Common myeloid progenitor, CD34-positive (primary cell): ENCODE measurements at regions not wholly inside any gene's neighbourhood (a gene's known extent, or its start where the extent isn't known, plus 50 kb on each side); places are given as distances from the start of the nearest gene placed in this dataset.

Experiments
- CTCF ChIA-PET: fragments of 350-600 bp; sonication (Branson Sonifier 250); formaldehyde crosslinking; loops from one replicate; lab custom pipeline; 2021; ENCODE audit warnings: antibody characterized with exemption; lab: Charles Lee
- POLR2A ChIA-PET: fragments of 350-600 bp; sonication (Branson Sonifier 250); formaldehyde crosslinking; loops from one replicate; lab custom pipeline; 2021; ENCODE audit warnings: antibody characterized with exemption; lab: Charles Lee
- DNase-seq, 3 donors: peaks; one replicate each; pipeline versions ENCODE4 v3.0.0 to v3.0.0-alpha.2; 2013
- H3K27ac ChIP-seq, 2 experiments: 1 replicate in 1 of 2; 2 replicates in 1 of 2; pipeline ENCODE4 v1.7.0; 2013; ENCODE audit warnings: inconsistent platforms in 2 of 2, low read length in 2 of 2, mild to moderate bottlenecking in 2 of 2, low read depth in 1 of 2, moderate library complexity in 1 of 2; ENCODE audit not compliant: severe bottlenecking in 2 of 2, insufficient read depth in 1 of 2, poor library complexity in 1 of 2
- H3K27me3 ChIP-seq, 5 experiments: replicated peaks in 2 of 5; 1 replicate in 3 of 5; 2 replicates in 2 of 5; pipeline versions ENCODE4 v1.6.1 to v1.7.0; 2013; ENCODE audit warnings: low read length in 4 of 5, mild to moderate bottlenecking in 2 of 5, moderate library complexity in 2 of 5, inconsistent platforms in 1 of 5; ENCODE audit not compliant: insufficient read depth in 5 of 5, control insufficient read depth in 4 of 5
- H3K36me3 ChIP-seq, 4 experiments: 1 replicate in 2 of 4; 2 replicates in 2 of 4; pipeline versions ENCODE4 v1.6.1 to v1.7.0; 2013; ENCODE audit warnings: low read length in 3 of 4, control low read depth in 1 of 4, mild to moderate bottlenecking in 1 of 4; ENCODE audit not compliant: control insufficient read depth in 4 of 4, insufficient read depth in 4 of 4
- H3K4me1 ChIP-seq, 4 experiments: 1 replicate in 3 of 4; 2 replicates in 1 of 4; pipeline versions ENCODE4 v1.6.1 to v1.7.1; 2013; ENCODE audit warnings: low read length in 3 of 4, mild to moderate bottlenecking in 3 of 4, control low read depth in 1 of 4, inconsistent platforms in 1 of 4, moderate library complexity in 1 of 4; ENCODE audit not compliant: control insufficient read depth in 4 of 4, insufficient read depth in 4 of 4; ENCODE audit errors: control extremely low read depth in 1 of 4
- H3K4me3 ChIP-seq, 7 experiments: 1 replicate in 4 of 7; 2 replicates in 3 of 7; pipeline versions ENCODE4 v1.5.1 to v1.7.0; 2013; ENCODE audit warnings: mild to moderate bottlenecking in 7 of 7, low read length in 6 of 7, moderate library complexity in 6 of 7, inconsistent platforms in 2 of 7, low read depth in 2 of 7, control low read depth in 1 of 7; ENCODE audit not compliant: insufficient read depth in 4 of 7, control insufficient read depth in 1 of 7; ENCODE audit errors: extremely low read depth in 1 of 7
- H3K9me3 ChIP-seq, 5 experiments: 1 replicate in 4 of 5; 2 replicates in 1 of 5; pipeline versions ENCODE4 v1.6.1 to v1.7.1; 2013; ENCODE audit warnings: low read length in 4 of 5, mild to moderate bottlenecking in 2 of 5, inconsistent platforms in 1 of 5, low read depth in 1 of 5, moderate library complexity in 1 of 5; ENCODE audit not compliant: control insufficient read depth in 4 of 5, insufficient read depth in 2 of 5; ENCODE audit errors: control extremely low read depth in 1 of 5
- WGBS: methylation state at CpG from one replicate; pipeline ENCODE4 v1.1.5; 2013; ENCODE audit not compliant: insufficient coverage; 5-methylcytosine and 5-hydroxymethylcytosine counted together

DNA sequence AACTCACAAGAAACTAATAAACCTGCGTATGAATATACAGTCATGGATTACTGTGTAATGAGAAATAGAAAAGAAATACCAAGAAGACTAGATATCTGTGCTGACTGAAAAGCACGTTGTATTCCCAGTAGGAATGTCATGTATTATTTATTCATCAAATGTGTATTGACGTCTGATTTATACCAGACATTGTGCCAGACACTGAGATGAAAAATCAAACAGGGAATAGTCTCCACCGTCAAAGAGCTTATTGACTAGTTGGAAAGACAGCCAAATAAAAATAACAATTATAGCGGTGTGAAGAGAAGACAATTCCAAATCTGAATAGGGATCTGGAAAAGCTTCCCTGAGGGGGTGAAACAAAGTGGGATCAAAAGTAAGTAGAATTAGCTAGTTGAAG is 687.6 kb downstream of the C4orf33 start:
- Histone ChIP-seq H3K27me3 (no peaks in the 10 kb centered on the region), H3K27ac (no peak overlapping the region), H3K4me1 (no peaks in the 10 kb centered on the region), H3K4me3 (no peak overlapping the region), H3K9me3 (no peaks in the 10 kb centered on the region), H3K36me3 (no peaks in the 10 kb centered on the region)
- ChIA-PET POLR2A (interaction anchor here (0.6 kb wide), 1 partner anchor 391 kb away, joined by 3 read pairs; no protein-coding TSS in a partner anchor), CTCF (no interaction called here)
- DNase-seq = no peak
- WGBS = 100% methylated on average over 3 of the region's 5 CpGs

DNA sequence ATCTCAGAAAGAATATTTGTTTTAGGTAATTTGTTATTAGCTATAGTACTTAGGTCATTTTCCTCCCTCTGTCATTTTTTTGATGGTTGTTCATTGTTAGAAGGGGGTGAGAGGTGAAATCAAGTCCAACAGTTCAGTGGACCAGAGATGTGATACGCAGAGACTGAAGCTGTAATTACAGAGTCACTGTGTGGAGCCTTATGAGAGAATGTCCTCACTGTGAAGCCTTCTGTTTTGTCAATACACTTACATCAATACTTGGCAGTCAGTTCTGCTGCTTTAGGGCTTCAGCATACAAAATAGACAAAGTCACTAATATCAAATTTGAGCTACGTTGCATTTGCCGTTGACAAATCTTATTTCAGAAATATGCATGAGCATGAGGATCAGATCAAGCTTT is 692.5 kb downstream of the C4orf33 start:
- CTCF ChIA-PET = no interaction called here
- no peak overlapping the region for H3K4me3 ChIP-seq
- H3K4me1 ChIP-seq = no peaks in the 10 kb centered on the region
- H3K27ac ChIP-seq = no peak overlapping the region
- no peak for DNase-seq
- POLR2A ChIA-PET = no interaction called here
- H3K36me3 ChIP-seq = no peaks in the 10 kb centered on the region
- no peaks in the 10 kb centered on the region for H3K27me3 ChIP-seq
- no peaks in the 10 kb centered on the region for H3K9me3 ChIP-seq
- WGBS = 92% methylated on average over 2 of the region's 3 CpGs

DNA sequence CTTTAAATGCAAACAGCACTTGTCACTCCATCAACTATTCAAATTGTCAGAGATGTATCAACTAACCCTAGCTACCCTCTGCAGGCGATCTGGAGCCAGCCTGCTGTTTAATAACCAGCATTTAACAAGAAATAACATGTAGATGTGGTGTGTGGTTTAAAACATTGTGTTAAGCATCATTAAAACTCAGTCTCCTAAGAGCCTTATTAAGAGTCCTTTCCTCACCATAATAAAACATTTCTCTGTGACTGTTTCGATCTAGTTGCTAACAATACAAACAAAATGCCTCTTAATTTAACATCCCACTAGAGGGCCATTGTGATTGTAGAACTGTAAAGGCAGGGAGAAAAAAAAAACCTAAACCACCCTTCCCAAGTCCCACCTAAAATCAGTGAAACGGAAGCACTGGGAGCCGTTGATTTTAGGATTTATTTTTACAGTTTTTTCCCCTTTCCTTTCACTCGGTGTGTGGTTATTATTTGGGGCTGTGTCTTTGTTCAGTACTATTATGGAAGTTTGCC is 708.6 kb downstream of the C4orf33 start:
- no peaks in the 10 kb centered on the region for H3K4me1 ChIP-seq
- H3K27me3 ChIP-seq = no peaks in the 10 kb centered on the region
- POLR2A ChIA-PET = no interaction called here
- no peaks in the 10 kb centered on the region for H3K36me3 ChIP-seq
- no peak overlapping the region for H3K4me3 ChIP-seq
- no peaks in the 10 kb centered on the region for H3K9me3 ChIP-seq
- H3K27ac ChIP-seq = no peak overlapping the region
- no peak for DNase-seq
- CTCF ChIA-PET = no interaction called here
- no CpG with 5 or more reads among the region's 5 CpGs for WGBS

DNA sequence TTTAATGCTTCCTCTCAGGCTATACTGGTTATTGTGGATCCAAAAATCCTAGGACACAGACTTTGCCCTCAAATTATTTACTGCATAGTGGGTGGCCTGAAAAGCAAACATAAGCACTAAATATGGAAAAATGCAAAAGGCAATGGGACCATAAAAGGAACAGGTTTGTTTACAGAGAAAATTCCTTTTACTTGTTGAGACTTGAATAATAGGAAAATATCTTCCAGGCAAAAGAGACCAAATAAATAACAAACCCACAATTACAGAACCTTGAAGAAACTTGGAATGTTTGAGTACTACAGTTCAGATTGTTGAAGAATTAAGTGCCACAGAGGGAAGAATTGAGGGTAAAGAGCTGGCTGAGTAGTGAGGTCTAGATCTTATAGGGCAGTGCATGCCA is 711.0 kb downstream of the C4orf33 start:
- Histone ChIP-seq H3K36me3 (no peaks in the 10 kb centered on the region), H3K27me3 (no peaks in the 10 kb centered on the region), H3K4me3 (no peak overlapping the region), H3K27ac (no peak overlapping the region), H3K9me3 (no peaks in the 10 kb centered on the region), H3K4me1 (no peaks in the 10 kb centered on the region)
- no peak for DNase-seq
- POLR2A ChIA-PET = no interaction called here
- CTCF ChIA-PET = no interaction called here

DNA sequence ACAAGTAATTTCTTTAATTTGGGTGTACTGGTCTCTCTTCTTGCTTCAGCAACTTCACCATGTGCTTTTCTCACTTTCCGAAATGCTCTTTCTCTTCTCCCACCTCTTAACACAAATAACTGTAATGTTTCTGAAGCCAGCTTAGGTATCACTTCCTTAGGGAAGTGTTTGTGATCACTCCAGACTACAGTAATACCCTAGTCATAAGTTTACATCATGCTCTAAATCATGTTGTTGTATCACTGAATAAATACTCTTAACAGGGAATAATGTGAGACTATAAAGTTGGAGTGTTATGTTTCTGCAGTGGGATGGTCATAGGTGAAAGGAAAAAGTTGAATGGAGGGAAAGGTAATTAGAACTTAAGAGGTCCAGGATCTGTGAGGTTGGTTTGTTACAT is 712.3 kb downstream of the C4orf33 start:
- no peaks in the 10 kb centered on the region for H3K4me1 ChIP-seq
- POLR2A ChIA-PET = no interaction called here
- no peak overlapping the region for H3K4me3 ChIP-seq
- WGBS = no CpG with 5 or more reads among the region's 1 CpG
- H3K9me3 ChIP-seq = no peaks in the 10 kb centered on the region
- no peak overlapping the region for H3K27ac ChIP-seq
- no peaks in the 10 kb centered on the region for H3K36me3 ChIP-seq
- CTCF ChIA-PET = no interaction called here
- no peak for DNase-seq
- H3K27me3 ChIP-seq = no peaks in the 10 kb centered on the region

DNA sequence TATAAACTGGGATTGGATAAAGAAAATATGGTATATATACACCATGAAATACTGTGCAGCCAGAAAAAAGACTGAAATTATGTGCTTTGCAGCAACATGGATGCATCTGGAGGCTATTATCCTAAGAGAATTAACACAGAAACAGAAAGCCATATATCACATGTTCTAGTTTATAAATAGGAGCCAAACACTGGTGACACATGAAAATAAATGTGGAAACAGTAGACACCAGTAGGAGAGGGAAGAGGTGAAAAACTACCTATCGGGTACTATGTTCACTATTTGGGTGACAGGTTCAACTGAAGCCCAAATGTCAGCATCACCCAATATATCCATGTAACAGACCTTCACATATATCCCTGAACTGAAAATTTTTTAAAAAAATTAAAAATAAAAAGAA is 725.1 kb downstream of the C4orf33 start:
- Histone ChIP-seq H3K9me3 (no peaks in the 10 kb centered on the region), H3K36me3 (no peaks in the 10 kb centered on the region), H3K27ac (no peak overlapping the region), H3K27me3 (no peaks in the 10 kb centered on the region), H3K4me1 (no peaks in the 10 kb centered on the region), H3K4me3 (no peak overlapping the region)
- no CpG with 5 or more reads among the region's 1 CpG for WGBS
- ChIA-PET CTCF (interaction anchor here (0.8 kb wide), 1 partner anchor 10 kb away, joined by 3 read pairs; no protein-coding TSS in a partner anchor), POLR2A (no interaction called here)
- no peak for DNase-seq

DNA sequence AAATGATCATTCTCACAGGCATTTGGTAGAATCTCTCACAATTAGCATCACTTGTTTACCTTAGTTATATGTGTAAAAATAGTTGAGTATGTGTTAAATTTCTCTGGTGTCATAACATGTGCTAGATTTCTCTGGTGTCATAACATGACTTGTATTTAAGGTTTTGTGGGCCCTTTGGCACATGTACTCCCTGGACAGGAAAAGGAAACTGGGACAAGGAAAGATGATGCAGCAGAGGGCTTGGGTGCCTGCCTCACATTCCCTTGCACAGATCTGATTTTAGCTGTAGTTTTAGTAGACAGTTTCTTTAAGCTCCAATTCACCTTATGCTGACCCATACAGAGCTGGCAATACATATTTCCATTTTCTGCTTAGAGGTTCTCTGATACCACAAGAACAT is 726.0 kb downstream of the C4orf33 start:
- ChIA-PET CTCF (interaction anchor here (0.8 kb wide), 1 partner anchor 9 kb away, joined by 3 read pairs; no protein-coding TSS in a partner anchor), POLR2A (no interaction called here)
- no peaks in the 10 kb centered on the region for H3K36me3 ChIP-seq
- no peak for DNase-seq
- no peak overlapping the region for H3K4me3 ChIP-seq
- H3K4me1 ChIP-seq = no peaks in the 10 kb centered on the region
- no peak overlapping the region for H3K27ac ChIP-seq
- no peaks in the 10 kb centered on the region for H3K9me3 ChIP-seq
- H3K27me3 ChIP-seq = no peaks in the 10 kb centered on the region
